Upper lobe of right lung (tissue), 1 donor: ENCODE measurements at regions not wholly inside any gene's neighbourhood (a gene's known extent, or its start where the extent isn't known, plus 50 kb on each side); places are given as distances from the start of the nearest gene placed in this dataset.

Source experiments
- ATAC-seq: fragments of 200-7000 bp; cut with Tn5 transposase; one replicate; pipeline ENCODE4 v1.9.1; 2020; ENCODE audit warnings: mild to moderate bottlenecking, moderate library complexity
- DNase-seq: peaks from one replicate; pipeline ENCODE4 v3.0.0-alpha.2; 2020
- H3K27ac ChIP-seq: fragments of 200-600 bp; one replicate; pipeline ENCODE4 v1.8.0; 2022
- H3K27me3 ChIP-seq: fragments of 200-600 bp; one replicate; pipeline ENCODE4 v1.8.0; 2022; ENCODE audit warnings: mild to moderate bottlenecking
- H3K36me3 ChIP-seq: fragments of 200-600 bp; one replicate; pipeline ENCODE4 v1.8.0; 2022
- H3K4me1 ChIP-seq: fragments of 200-600 bp; one replicate; pipeline ENCODE4 v1.8.0; 2022
- H3K4me3 ChIP-seq: fragments of 200-600 bp; one replicate; pipeline ENCODE4 v1.8.0; 2022; ENCODE audit warnings: mild to moderate bottlenecking
- H3K9me3 ChIP-seq: fragments of 200-600 bp; one replicate; pipeline ENCODE4 v1.8.0; 2022
- CTCF ChIP-seq: fragments of 200-600 bp; IDR thresholded peaks from one replicate; pipeline ENCODE4 v1.8.0; 2022; ENCODE audit warnings: antibody characterized with exemption
- intact Hi-C: fragments of 100-400 bp; cut with DNase I; formaldehyde crosslinking; loops from one replicate; pipeline ENCODE4 v1.11.0; 2022
- donor health status: DM: no; HTN: yes; CAD: no; lungs with severe emphysema.

DNA sequence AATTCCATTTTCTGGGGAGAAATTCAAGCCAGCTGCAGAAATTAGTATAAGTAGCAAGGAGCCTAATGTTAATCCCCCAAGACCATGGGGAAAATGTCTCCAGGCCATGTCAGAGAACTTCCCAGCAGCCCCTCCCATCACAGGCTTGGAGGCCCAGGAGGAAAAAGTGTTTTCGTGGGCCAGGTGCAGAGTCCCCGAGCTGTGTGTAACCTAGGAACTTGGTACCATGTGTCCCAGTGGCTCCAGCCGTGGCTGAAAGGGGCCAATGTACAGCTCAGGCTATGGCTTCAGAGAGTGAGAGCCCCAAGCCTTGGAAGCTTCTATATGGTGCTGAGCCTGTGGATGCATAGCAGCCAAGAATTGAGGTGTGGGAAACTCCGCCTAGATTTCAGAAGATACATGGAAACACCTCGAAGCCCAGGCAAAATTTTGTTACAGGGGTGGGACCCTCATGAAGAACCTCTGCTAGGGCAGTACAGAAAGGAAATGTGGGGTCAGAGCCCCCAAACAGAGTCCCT is 286.3 kb downstream of the MATN1 start:
- H3K36me3 ChIP-seq: no peaks in the 10 kb centered on the region
- intact Hi-C loops: no loop called here
- H3K27ac ChIP-seq: no peak overlapping the region
- ATAC-seq (no peak), DNase-seq (no peak)
- no peaks in the 10 kb centered on the region for H3K9me3 ChIP-seq
- H3K4me3 ChIP-seq: no peak overlapping the region
- H3K4me1 ChIP-seq: no peaks in the 10 kb centered on the region
- peaks cover 8% of the 10 kb centered on the region for H3K27me3 ChIP-seq
- TF ChIP-seq CTCF: no peak

GRCh38 chr1:30427545-30427944 is 295.8 kb downstream of the MATN1 start:
- Histone ChIP-seq H3K9me3 (peaks cover 6% of the 10 kb centered on the region), H3K4me3 (no peak overlapping the region), H3K4me1 (no peaks in the 10 kb centered on the region), H3K36me3 (no peaks in the 10 kb centered on the region), H3K27me3 (peaks cover 23% of the 10 kb centered on the region), H3K27ac (no peak overlapping the region)
- ATAC-seq: no peak
- no peak for TF ChIP-seq CTCF
- intact Hi-C loops: no loop called here
- DNase-seq: peak; percentile 2

GRCh38 chr1:30425046-30425445 is 298.3 kb downstream of the MATN1 start:
- intact Hi-C loops: no loop called here
- ATAC-seq (no peak), DNase-seq (no peak)
- H3K36me3 ChIP-seq: no peaks in the 10 kb centered on the region
- peaks cover 6% of the 10 kb centered on the region for H3K9me3 ChIP-seq
- no peak overlapping the region for H3K4me3 ChIP-seq
- no peaks in the 10 kb centered on the region for H3K4me1 ChIP-seq
- H3K27ac ChIP-seq: no peak overlapping the region
- TF ChIP-seq CTCF: no peak
- peaks cover 16% of the 10 kb centered on the region for H3K27me3 ChIP-seq

- ATAC-seq: no peak
Measured at GRCh38 chr1:30423570-30423969, 299.8 kb downstream of the MATN1 start.

GRCh38 chr1:30422251-30422650 is 301.1 kb downstream of the MATN1 start:
- intact Hi-C loops: no loop called here
- TF ChIP-seq CTCF: no peak
- Histone ChIP-seq H3K27ac (no peak overlapping the region), H3K4me3 (no peak overlapping the region), H3K4me1 (no peaks in the 10 kb centered on the region), H3K9me3 (no peaks in the 10 kb centered on the region), H3K27me3 (peaks cover 16% of the 10 kb centered on the region), H3K36me3 (no peaks in the 10 kb centered on the region)
- peak; percentile 36 for DNase-seq
- ATAC-seq: no peak

More at GRCh38 chr1:30423570-30423969, 299.8 kb downstream of the MATN1 start:
- Histone ChIP-seq H3K9me3 (peaks cover 5% of the 10 kb centered on the region), H3K27me3 (peaks cover 16% of the 10 kb centered on the region), H3K4me3 (no peak overlapping the region), H3K4me1 (no peaks in the 10 kb centered on the region), H3K27ac (no peak overlapping the region), H3K36me3 (no peaks in the 10 kb centered on the region)
- no peak for DNase-seq
- intact Hi-C loops: no loop called here
- no peak for TF ChIP-seq CTCF

- Histone ChIP-seq H3K9me3 (no peaks in the 10 kb centered on the region), H3K4me1 (no peaks in the 10 kb centered on the region), H3K27ac (no peak overlapping the region), H3K36me3 (no peaks in the 10 kb centered on the region), H3K27me3 (peaks cover 6% of the 10 kb centered on the region), H3K4me3 (no peak overlapping the region)
- intact Hi-C loops: no loop called here
- no peak for ATAC-seq
- peak; percentile 23 for DNase-seq
- TF ChIP-seq CTCF: no peak
Measured at GRCh38 chr1:30420519-30421050, 302.8 kb downstream of the MATN1 start.
